ENCODE measurements at regions not wholly inside any gene's neighbourhood (a gene's known extent, or its start where the extent isn't known, plus 50 kb on each side); places are given as distances from the start of the nearest gene placed in this dataset.
"Not testable (repeated sequence)": the region's sequence is repeated elsewhere in the genome, so short reads cannot be mapped to it uniquely, and the experiment has no call there.

- ATAC-seq (replicated peaks) = no peak
- Mint-ChIP-seq H3K4me3 (no peak overlapping the region), H3K27me3 (peaks cover 0 to 37% of the 10 kb centered on the region in 2 donors), H3K4me1 (ENCODE audit: low read depth in 2 of 2) (no peaks in the 10 kb centered on the region), H3K27ac (no peak overlapping the region), H3K9me3 (no peaks in the 10 kb centered on the region), H3K36me3 (ENCODE audit: insufficient read depth) (no peaks in the 10 kb centered on the region)
- no peak for DNase-seq
Observed at GRCh38 chr4:13710246-13710885, 82.8 kb upstream of the BOD1L1 start.

GRCh38 chr4:13711233-13711785 is 83.8 kb upstream of the BOD1L1 start:
- Mint-ChIP-seq H3K27me3 (peaks cover 0 to 31% of the 10 kb centered on the region in 2 donors), H3K9me3 (no peaks in the 10 kb centered on the region), H3K4me1 (ENCODE audit: low read depth in 2 of 2) (no peaks in the 10 kb centered on the region), H3K36me3 (ENCODE audit: insufficient read depth) (no peaks in the 10 kb centered on the region), H3K27ac (no peak overlapping the region), H3K4me3 (no peak overlapping the region)
- DNase-seq = no peak
- no peak for ATAC-seq (replicated peaks)

DNA sequence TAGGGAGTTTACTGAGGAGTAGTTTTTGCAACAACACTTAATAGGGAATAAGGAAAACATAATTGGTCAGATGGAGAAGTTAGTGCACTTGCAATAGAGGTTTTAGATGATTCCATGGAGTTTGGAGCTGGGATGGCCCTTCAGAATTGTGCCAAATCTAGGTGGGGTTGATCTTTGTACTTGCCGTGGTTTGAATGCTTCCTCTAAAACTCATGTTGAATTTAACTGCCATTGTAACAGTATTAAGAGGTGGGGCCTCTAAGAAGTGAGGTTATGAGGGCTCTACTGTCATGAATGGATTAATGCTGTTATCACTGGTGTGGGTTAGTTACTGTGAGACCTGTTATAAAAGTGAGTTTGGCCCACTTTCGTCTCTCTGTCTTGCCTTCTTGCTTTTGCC is 94.4 kb upstream of the BOD1L1 start:
- Mint-ChIP-seq H3K27me3 (peaks cover 0 to 6% of the 10 kb centered on the region in 2 donors), H3K9me3 (no peaks in the 10 kb centered on the region), H3K36me3 (ENCODE audit: insufficient read depth) (no peaks in the 10 kb centered on the region), H3K4me3 (no peak overlapping the region), H3K4me1 (ENCODE audit: low read depth in 2 of 2) (no peaks in the 10 kb centered on the region), H3K27ac (no peak overlapping the region)
- DNase-seq = no peak
- no peak for ATAC-seq (replicated peaks)

- Mint-ChIP-seq H3K4me1 (ENCODE audit: low read depth in 2 of 2) (no peaks in the 10 kb centered on the region), H3K9me3 (no peaks in the 10 kb centered on the region), H3K36me3 (ENCODE audit: insufficient read depth) (no peaks in the 10 kb centered on the region), H3K27ac (no peak overlapping the region), H3K27me3 (peaks cover 0 to 6% of the 10 kb centered on the region in 2 donors), H3K4me3 (no peak overlapping the region)
- DNase-seq = no peak
- no peak for ATAC-seq (replicated peaks)
Observed at GRCh38 chr4:13722649-13723048, 95.1 kb upstream of the BOD1L1 start.

- H3K36me3 Mint-ChIP-seq (ENCODE audit: insufficient read depth) = no peaks in the 10 kb centered on the region
- H3K9me3 Mint-ChIP-seq = peaks cover 0 to 5% of the 10 kb centered on the region in 2 donors
- no peaks in the 10 kb centered on the region for H3K4me1 Mint-ChIP-seq (ENCODE audit: low read depth in 2 of 2)
- no peak overlapping the region for H3K4me3 Mint-ChIP-seq
- DNase-seq (no peak), ATAC-seq (replicated peaks) (no peak)
- H3K27me3 Mint-ChIP-seq = peaks cover 6 to 22% of the 10 kb centered on the region in 2 donors
- H3K27ac Mint-ChIP-seq = no peak overlapping the region
Observed at GRCh38 chr4:13728761-13729160, 101.2 kb upstream of the BOD1L1 start.

- H3K36me3 Mint-ChIP-seq (ENCODE audit: insufficient read depth) = no peaks in the 10 kb centered on the region
- no peak for DNase-seq
- peaks cover 0 to 6% of the 10 kb centered on the region in 2 donors for H3K9me3 Mint-ChIP-seq
- peaks cover 4 to 22% of the 10 kb centered on the region in 2 donors for H3K27me3 Mint-ChIP-seq
- H3K4me1 Mint-ChIP-seq (ENCODE audit: low read depth in 2 of 2) = no peaks in the 10 kb centered on the region
- H3K4me3 Mint-ChIP-seq = no peak overlapping the region
- no peak for ATAC-seq (replicated peaks)
- H3K27ac Mint-ChIP-seq = no peak overlapping the region
Observed at GRCh38 chr4:13731019-13731418, 103.5 kb upstream of the BOD1L1 start.

DNA sequence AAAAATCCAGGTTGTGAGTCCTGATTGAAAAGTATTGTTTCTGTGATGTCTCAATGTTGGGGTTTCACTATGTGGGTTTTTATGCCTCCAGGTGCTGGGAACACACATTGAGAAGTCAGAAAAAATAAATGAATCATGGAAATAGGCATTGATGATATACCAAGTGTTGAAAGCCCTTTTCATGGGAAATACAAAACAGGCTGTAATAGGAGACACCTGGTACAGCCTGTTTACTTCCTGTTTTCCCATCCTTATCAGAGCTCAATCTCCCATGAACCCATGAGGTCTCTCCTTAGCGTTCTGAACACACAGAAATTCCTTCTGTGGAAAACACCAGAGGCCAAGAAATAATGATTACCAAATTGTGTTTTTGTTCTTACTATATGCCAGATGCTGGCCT is 106.3 kb upstream of the BOD1L1 start:
- DNase-seq (no peak), ATAC-seq (replicated peaks) (no peak)
- Mint-ChIP-seq H3K9me3 (peaks cover 0 to 6% of the 10 kb centered on the region in 2 donors), H3K36me3 (ENCODE audit: insufficient read depth) (no peaks in the 10 kb centered on the region), H3K4me3 (no peak overlapping the region), H3K27ac (no peak overlapping the region), H3K4me1 (ENCODE audit: low read depth in 2 of 2) (no peaks in the 10 kb centered on the region), H3K27me3 (peaks cover 0 to 22% of the 10 kb centered on the region in 2 donors)

- H3K27ac Mint-ChIP-seq = no peak overlapping the region
- ATAC-seq (replicated peaks) = no peak
- H3K36me3 Mint-ChIP-seq (ENCODE audit: insufficient read depth) = no peaks in the 10 kb centered on the region
- no peaks in the 10 kb centered on the region for H3K4me1 Mint-ChIP-seq (ENCODE audit: low read depth in 2 of 2)
- no peak overlapping the region for H3K4me3 Mint-ChIP-seq
- no peaks in the 10 kb centered on the region for H3K27me3 Mint-ChIP-seq
- no peak for DNase-seq
- H3K9me3 Mint-ChIP-seq = peaks cover 5 to 6% of the 10 kb centered on the region in 2 donors
Observed at GRCh38 chr4:13750594-13750993, 123.1 kb upstream of the BOD1L1 start.

DNA sequence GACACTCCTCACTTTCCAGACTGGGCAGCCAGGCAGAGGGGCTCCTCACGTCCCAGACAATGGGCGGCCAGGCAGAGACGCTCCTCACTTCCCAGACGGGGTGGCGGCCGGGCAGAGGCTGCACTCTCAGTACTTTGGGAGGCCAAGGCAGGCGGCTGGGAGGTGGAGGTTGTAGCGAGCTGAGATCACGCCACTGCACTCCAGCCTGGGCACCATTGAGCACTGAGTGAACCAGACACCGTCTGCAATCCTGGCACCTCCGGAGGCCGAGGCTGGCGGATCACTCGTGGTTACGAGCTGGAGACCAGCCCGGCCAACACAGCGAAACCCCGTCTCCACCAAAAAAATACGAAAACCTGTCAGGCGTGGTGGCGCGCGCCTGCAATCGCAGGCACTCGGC is 134.1 kb upstream of the BOD1L1 start:
- H3K9me3 Mint-ChIP-seq = peaks cover 10 to 30% of the 10 kb centered on the region in 2 donors
- ATAC-seq (replicated peaks); H3K4me1 Mint-ChIP-seq (ENCODE audit: low read depth in 2 of 2); H3K27me3 Mint-ChIP-seq; H3K27ac Mint-ChIP-seq; H3K36me3 Mint-ChIP-seq (ENCODE audit: insufficient read depth); H3K4me3 Mint-ChIP-seq; DNase-seq: not testable (repeated sequence)

GRCh38 chr4:13762130-13762529 is 134.6 kb upstream of the BOD1L1 start:
- peaks cover 7 to 25% of the 10 kb centered on the region in 2 donors for H3K9me3 Mint-ChIP-seq
- DNase-seq (no peak), ATAC-seq (replicated peaks) (no peak)
- no peak overlapping the region for H3K4me3 Mint-ChIP-seq
- H3K4me1 Mint-ChIP-seq (ENCODE audit: low read depth in 2 of 2) = no peaks in the 10 kb centered on the region
- no peaks in the 10 kb centered on the region for H3K36me3 Mint-ChIP-seq (ENCODE audit: insufficient read depth)
- H3K27ac Mint-ChIP-seq = no peak overlapping the region
- H3K27me3 Mint-ChIP-seq = no peaks in the 10 kb centered on the region

- H3K36me3 Mint-ChIP-seq (ENCODE audit: insufficient read depth) = no peaks in the 10 kb centered on the region
- no peaks in the 10 kb centered on the region for H3K27me3 Mint-ChIP-seq
- no peak overlapping the region for H3K27ac Mint-ChIP-seq
- DNase-seq (no peak), ATAC-seq (replicated peaks) (no peak)
- peaks cover 7 to 14% of the 10 kb centered on the region in 2 donors for H3K9me3 Mint-ChIP-seq
- H3K4me3 Mint-ChIP-seq = no peak overlapping the region
- H3K4me1 Mint-ChIP-seq (ENCODE audit: low read depth in 2 of 2) = no peaks in the 10 kb centered on the region
Observed at GRCh38 chr4:13763707-13764106, 136.2 kb upstream of the BOD1L1 start.

DNA sequence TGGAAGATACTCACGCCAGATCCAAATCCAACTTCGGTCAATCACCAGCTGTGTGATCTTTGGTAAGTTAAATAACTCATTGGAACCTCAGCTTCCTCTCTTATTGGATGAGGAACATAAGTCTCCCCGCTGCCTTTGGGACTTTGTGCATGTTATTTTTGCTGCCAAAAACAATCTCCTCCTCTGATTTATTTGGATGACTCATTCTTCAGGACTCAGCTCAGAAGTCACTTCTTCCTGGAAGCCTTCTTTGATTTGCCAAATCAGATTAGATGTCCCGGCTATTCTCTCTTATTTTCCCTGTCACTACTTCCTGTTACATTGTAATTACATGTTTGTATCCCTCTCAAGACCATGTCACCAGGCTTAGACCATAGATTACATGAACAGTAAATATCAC is 138.0 kb upstream of the BOD1L1 start:
- no peak overlapping the region for H3K27ac Mint-ChIP-seq
- DNase-seq = no peak

DNA sequence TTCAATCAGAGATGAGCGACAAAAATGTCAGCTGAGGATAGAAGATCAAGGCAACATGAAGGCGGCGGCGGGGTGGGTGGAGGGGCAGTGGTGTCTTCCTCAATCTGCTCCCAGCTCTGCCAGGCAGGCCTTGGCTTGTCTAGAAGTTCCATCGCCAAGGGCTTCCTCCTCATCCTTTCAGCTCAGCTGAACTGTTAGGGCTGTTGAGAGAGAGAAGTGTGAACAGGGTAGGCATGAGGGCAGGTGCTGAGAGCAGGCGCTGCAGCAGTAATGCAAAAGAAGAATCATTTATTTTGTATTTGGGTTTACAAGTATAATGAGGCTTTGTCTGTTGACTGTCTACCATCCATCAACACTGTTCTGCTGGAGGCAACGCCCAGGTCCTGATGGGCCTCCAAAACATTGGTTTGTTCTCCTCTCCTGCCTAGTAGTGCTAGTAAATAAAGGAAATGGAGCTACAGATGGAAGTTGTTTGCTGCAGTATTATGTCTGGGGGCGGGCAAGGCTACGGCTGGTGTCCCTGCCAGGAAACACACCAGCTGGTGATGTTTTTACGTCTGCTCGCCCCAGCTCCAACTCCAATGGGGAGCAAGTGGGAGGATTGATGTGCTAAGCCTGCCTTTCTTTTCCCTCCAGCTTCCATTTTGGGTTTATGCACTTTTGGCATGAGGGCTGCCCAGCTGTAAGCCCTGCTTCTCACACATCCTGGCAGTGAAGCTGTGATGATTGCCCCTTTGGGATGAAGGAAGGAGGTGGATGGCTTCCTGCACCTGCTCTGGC is 139.4 kb upstream of the BOD1L1 start:
- Mint-ChIP-seq H3K4me1 (ENCODE audit: low read depth in 2 of 2) (no peaks in the 10 kb centered on the region), H3K4me3 (no peak overlapping the region), H3K9me3 (peaks cover 5 to 7% of the 10 kb centered on the region in 2 donors), H3K27me3 (no peaks in the 10 kb centered on the region), H3K27ac (no peak overlapping the region), H3K36me3 (ENCODE audit: insufficient read depth) (no peaks in the 10 kb centered on the region)
- no peak for DNase-seq
- no peak for ATAC-seq (replicated peaks)

More for the DNA sequence above, 138.0 kb upstream of the BOD1L1 start:
- Mint-ChIP-seq H3K9me3 (peaks cover 5 to 7% of the 10 kb centered on the region in 2 donors), H3K4me1 (ENCODE audit: low read depth in 2 of 2) (no peaks in the 10 kb centered on the region), H3K27me3 (no peaks in the 10 kb centered on the region), H3K36me3 (ENCODE audit: insufficient read depth) (no peaks in the 10 kb centered on the region), H3K4me3 (no peak overlapping the region)
- ATAC-seq (replicated peaks) = no peak

DNA sequence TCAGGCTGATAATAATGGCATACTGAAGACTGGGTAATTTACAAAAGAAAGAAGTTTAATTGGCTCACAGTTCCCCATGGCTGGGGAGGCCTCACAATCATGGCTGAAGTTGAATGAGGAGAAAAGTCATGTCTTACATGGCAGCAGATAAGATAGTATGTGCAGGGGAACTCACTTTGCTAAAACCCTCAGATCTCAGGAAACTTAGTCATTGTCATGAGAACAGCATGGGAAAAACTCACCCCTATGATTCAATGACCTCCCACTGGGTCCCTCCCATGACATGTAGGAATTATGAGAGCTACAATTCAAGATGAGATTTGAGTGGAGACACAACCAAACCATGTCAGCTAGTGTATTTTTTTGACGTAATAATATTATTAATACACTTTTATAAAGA is 149.8 kb upstream of the BOD1L1 start:
- H3K9me3 Mint-ChIP-seq = peaks cover 8 to 9% of the 10 kb centered on the region in 2 donors
- DNase-seq (no peak), ATAC-seq (replicated peaks) (no peak)
- no peaks in the 10 kb centered on the region for H3K27me3 Mint-ChIP-seq
- no peaks in the 10 kb centered on the region for H3K4me1 Mint-ChIP-seq (ENCODE audit: low read depth in 2 of 2)
- no peak overlapping the region for H3K27ac Mint-ChIP-seq
- H3K4me3 Mint-ChIP-seq = no peak overlapping the region
- H3K36me3 Mint-ChIP-seq (ENCODE audit: insufficient read depth) = no peaks in the 10 kb centered on the region
